GM23338 (cell line): ENCODE measurements at regions not wholly inside any gene's neighbourhood (a gene's known extent, or its start where the extent isn't known, plus 50 kb on each side); places are given as distances from the start of the nearest gene placed in this dataset.
"Not testable (repeated sequence)": the region's sequence is repeated elsewhere in the genome, so short reads cannot be mapped to it uniquely, and the experiment has no call there.

Experiments
- ATAC-seq: fragments of 200-7000 bp; cut with Tn5 transposase; 3 replicates; pipeline ENCODE4 v1.9.1; 2020
- DNase-seq: peaks from one replicate; pipeline ENCODE4 v3.0.0-alpha.2; 2015; ENCODE audit warnings: low spot score
- H2AFZ ChIP-seq: fragments of 200-600 bp; sonication (generic); 2 replicates; pipeline ENCODE4 v1.8.0; 2016; ENCODE audit warnings: antibody characterized with exemption, mild to moderate bottlenecking, moderate library complexity
- H3F3A ChIP-seq: fragments of 200-600 bp; sonication (generic); replicated peaks from 2 replicates; pipeline ENCODE4 v1.8.0; 2017; ENCODE audit warnings: antibody characterized with exemption, mixed run types, low read depth
- H3K27ac ChIP-seq: fragments of 200-600 bp; sonication (generic); 2 replicates; pipeline ENCODE4 v1.6.1; 2016; ENCODE audit warnings: low read depth
- H3K27me3 ChIP-seq: fragments of 200-600 bp; sonication (generic); 2 replicates; pipeline ENCODE4 v1.8.0; 2016; ENCODE audit warnings: mild to moderate bottlenecking, mixed run types, moderate library complexity; ENCODE audit not compliant: insufficient read depth
- H3K36me3 ChIP-seq: fragments of 200-600 bp; sonication (generic); 2 replicates; pipeline ENCODE4 v1.8.0; 2016; ENCODE audit warnings: mild to moderate bottlenecking; ENCODE audit not compliant: insufficient read depth
- H3K4me1 ChIP-seq: fragments of 200-600 bp; sonication (generic); 2 replicates; pipeline ENCODE4 v1.8.0; 2016; ENCODE audit warnings: mild to moderate bottlenecking, moderate library complexity; ENCODE audit not compliant: insufficient read depth
- H3K4me2 ChIP-seq: fragments of 200-600 bp; sonication (generic); 2 replicates; pipeline ENCODE4 v1.7.1; 2017; ENCODE audit warnings: mixed run types
- H3K4me3 ChIP-seq: fragments of 200-600 bp; sonication (generic); 2 replicates; pipeline ENCODE4 v1.6.1; 2016; ENCODE audit warnings: mixed run types
- H3K79me2 ChIP-seq: fragments of 200-600 bp; sonication (generic); replicated peaks from 2 replicates; pipeline ENCODE4 v1.8.0; 2017; ENCODE audit warnings: mild to moderate bottlenecking; ENCODE audit not compliant: insufficient read depth
- H3K9me2 ChIP-seq: fragments of 200-600 bp; sonication (generic); 2 replicates; pipeline ENCODE4 v1.8.0; 2017; ENCODE audit not compliant: insufficient read depth
- H4K20me1 ChIP-seq: fragments of 200-600 bp; sonication (generic); replicated peaks from 2 replicates; pipeline ENCODE4 v1.8.0; 2017; ENCODE audit warnings: mild to moderate bottlenecking; ENCODE audit not compliant: insufficient read depth
- H3K27ac Mint-ChIP-seq: 2 replicates; pipeline ENCODE4 v1.8.0; 2020; ENCODE audit warnings: inconsistent platforms, mild to moderate bottlenecking, moderate library complexity, mixed read lengths
- H3K27me3 Mint-ChIP-seq: 3 replicates; pipeline ENCODE4 v1.8.0; 2022; ENCODE audit warnings: low read depth, mild to moderate bottlenecking, moderate library complexity, mixed read lengths, inconsistent platforms; ENCODE audit not compliant: insufficient read depth, poor library complexity
- H3K36me3 Mint-ChIP-seq: 3 replicates; pipeline ENCODE4 v1.8.0; 2021; ENCODE audit warnings: low read depth, mild to moderate bottlenecking, inconsistent platforms, moderate library complexity, mixed read lengths
- H3K4me1 Mint-ChIP-seq: 3 replicates; pipeline ENCODE4 v1.8.0; 2020; ENCODE audit warnings: mild to moderate bottlenecking, inconsistent platforms, mixed read lengths
- H3K4me3 Mint-ChIP-seq: 3 replicates; pipeline ENCODE4 v1.8.0; 2021; ENCODE audit warnings: moderate library complexity, mild to moderate bottlenecking, inconsistent platforms, mixed read lengths
- H3K9me3 Mint-ChIP-seq: 3 replicates; pipeline ENCODE4 v1.8.0; 2020; ENCODE audit warnings: moderate library complexity, mild to moderate bottlenecking, inconsistent platforms, mixed read lengths
- CREB1 ChIP-seq: fragments of 250-450 bp; sonication (Bioruptor Pico); IDR thresholded peaks from 2 replicates; pipeline ENCODE4 v1.5.0; 2020; ENCODE audit warnings: low read depth, mild to moderate bottlenecking, moderate library complexity
- EZH2 ChIP-seq: fragments of 200-600 bp; sonication (generic); IDR thresholded peaks from one replicate; pipeline ENCODE4 v1.8.0; 2017; ENCODE audit warnings: antibody characterized with exemption, mild to moderate bottlenecking, low read depth; ENCODE audit not compliant: unreplicated experiment
- EZH2phosphoT487 ChIP-seq: fragments of 200-600 bp; sonication (generic); IDR thresholded peaks from one replicate; pipeline ENCODE4 v1.8.1; 2018; ENCODE audit warnings: antibody characterized with exemption; ENCODE audit not compliant: unreplicated experiment
- JUNB ChIP-seq: IDR thresholded peaks from one replicate; pipeline ENCODE4 v1.6.1; 2016; ENCODE audit warnings: antibody characterized with exemption; ENCODE audit not compliant: unreplicated experiment
- POLR2AphosphoS5 ChIP-seq: IDR thresholded peaks from 2 replicates; pipeline ENCODE4 v1.6.1; 2016; ENCODE audit warnings: antibody characterized with exemption, low read depth
- STAT1 ChIP-seq: IDR thresholded peaks from one replicate; pipeline ENCODE4 v1.6.1; 2016; ENCODE audit warnings: antibody characterized with exemption; ENCODE audit not compliant: unreplicated experiment
- ZNF114 ChIP-seq: fragments of 250-450 bp; sonication (Bioruptor Pico); IDR thresholded peaks from 2 replicates; pipeline ENCODE4 v1.5.0; 2020; ENCODE audit warnings: mild to moderate bottlenecking, moderate library complexity
- ZNF331 ChIP-seq: fragments of 250-450 bp; sonication (Bioruptor Pico); IDR thresholded peaks from 2 replicates; pipeline ENCODE4 v1.5.0; 2020; ENCODE audit warnings: low read depth, mild to moderate bottlenecking, moderate library complexity
- TF ChIP-seq, protein P1 (sequence below): IDR thresholded peaks from one replicate; pipeline ENCODE4 v1.6.1; 2018; ENCODE audit warnings: antibody characterized with exemption; ENCODE audit not compliant: unreplicated experiment
- TF ChIP-seq, protein P2 (sequence below): IDR thresholded peaks from 2 replicates; pipeline ENCODE4 v1.6.1; 2016; ENCODE audit warnings: antibody characterized with exemption
- TF ChIP-seq, protein P3 (sequence below), 2 experiments: fragments of 200-600 bp in 1 of 2; sonication (generic) in 1 of 2; conservative IDR thresholded peaks; 2 replicates each; pipeline versions ENCODE4 v1.5.1 to v1.6.1; 2016 to 2017; ENCODE audit warnings: antibody characterized with exemption in 2 of 2, low read depth in 2 of 2, mild to moderate bottlenecking in 2 of 2, moderate library complexity in 1 of 2

DNA sequence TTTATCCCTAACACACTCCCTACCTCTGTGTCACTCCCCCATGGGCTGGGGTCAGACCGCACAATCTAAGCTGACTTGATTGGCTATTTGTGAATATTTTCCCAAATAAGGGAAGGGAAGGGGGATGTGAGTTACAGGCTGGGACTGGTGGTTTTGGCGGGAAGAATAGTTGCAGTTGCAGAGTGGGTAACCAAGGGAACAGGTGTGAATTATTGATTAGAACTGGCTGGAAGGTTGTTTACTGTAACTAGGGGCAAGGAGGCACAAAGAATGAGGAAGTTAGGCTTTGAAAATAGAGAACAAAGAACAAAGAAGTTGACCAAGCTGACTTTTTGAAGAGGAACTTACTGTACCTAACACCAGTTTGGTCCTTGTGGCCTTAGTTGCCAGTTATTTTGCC is 88.0 kb upstream of the XAGE2 start (continued):
- no peak for TF ChIP-seq EZH2
- no peak for TF ChIP-seq CREB1
- no peak for TF ChIP-seq STAT1
- no peak for TF ChIP-seq ZNF331 (CRISPR knock-in tag)
- TF ChIP-seq, protein P1, sequence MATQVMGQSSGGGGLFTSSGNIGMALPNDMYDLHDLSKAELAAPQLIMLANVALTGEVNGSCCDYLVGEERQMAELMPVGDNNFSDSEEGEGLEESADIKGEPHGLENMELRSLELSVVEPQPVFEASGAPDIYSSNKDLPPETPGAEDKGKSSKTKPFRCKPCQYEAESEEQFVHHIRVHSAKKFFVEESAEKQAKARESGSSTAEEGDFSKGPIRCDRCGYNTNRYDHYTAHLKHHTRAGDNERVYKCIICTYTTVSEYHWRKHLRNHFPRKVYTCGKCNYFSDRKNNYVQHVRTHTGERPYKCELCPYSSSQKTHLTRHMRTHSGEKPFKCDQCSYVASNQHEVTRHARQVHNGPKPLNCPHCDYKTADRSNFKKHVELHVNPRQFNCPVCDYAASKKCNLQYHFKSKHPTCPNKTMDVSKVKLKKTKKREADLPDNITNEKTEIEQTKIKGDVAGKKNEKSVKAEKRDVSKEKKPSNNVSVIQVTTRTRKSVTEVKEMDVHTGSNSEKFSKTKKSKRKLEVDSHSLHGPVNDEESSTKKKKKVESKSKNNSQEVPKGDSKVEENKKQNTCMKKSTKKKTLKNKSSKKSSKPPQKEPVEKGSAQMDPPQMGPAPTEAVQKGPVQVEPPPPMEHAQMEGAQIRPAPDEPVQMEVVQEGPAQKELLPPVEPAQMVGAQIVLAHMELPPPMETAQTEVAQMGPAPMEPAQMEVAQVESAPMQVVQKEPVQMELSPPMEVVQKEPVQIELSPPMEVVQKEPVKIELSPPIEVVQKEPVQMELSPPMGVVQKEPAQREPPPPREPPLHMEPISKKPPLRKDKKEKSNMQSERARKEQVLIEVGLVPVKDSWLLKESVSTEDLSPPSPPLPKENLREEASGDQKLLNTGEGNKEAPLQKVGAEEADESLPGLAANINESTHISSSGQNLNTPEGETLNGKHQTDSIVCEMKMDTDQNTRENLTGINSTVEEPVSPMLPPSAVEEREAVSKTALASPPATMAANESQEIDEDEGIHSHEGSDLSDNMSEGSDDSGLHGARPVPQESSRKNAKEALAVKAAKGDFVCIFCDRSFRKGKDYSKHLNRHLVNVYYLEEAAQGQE = no peak
- TF ChIP-seq EZH2phosphoT487 = no peak
- TF ChIP-seq, protein P2, sequence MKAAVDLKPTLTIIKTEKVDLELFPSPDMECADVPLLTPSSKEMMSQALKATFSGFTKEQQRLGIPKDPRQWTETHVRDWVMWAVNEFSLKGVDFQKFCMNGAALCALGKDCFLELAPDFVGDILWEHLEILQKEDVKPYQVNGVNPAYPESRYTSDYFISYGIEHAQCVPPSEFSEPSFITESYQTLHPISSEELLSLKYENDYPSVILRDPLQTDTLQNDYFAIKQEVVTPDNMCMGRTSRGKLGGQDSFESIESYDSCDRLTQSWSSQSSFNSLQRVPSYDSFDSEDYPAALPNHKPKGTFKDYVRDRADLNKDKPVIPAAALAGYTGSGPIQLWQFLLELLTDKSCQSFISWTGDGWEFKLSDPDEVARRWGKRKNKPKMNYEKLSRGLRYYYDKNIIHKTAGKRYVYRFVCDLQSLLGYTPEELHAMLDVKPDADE = no peak

DNA sequence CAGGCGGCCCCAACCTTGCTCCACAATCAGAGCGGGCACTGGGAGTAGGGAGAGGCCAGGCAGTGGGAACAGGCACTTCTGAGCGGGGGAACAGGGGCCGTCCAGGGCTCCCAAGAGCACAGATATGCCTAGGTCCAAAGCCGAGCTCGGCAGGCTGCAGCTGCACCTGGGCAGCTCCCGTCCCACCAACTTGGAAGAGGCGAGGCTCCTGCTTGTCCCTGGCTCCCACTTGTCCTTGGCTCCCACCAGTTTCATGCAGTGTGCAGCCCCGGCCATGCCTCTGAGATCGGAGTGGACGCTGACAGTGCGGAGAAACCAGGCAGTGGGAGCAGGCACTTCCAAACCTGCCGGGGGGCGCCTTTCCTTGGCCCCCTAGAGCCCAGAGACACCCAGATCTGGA is 84.0 kb upstream of the XAGE2 start:
- H3K36me3 Mint-ChIP-seq = peaks cover 10% of the 10 kb centered on the region
- H4K20me1 ChIP-seq = no peaks in the 10 kb centered on the region
- ATAC-seq (no peak), DNase-seq (no peak)
- no peaks in the 10 kb centered on the region for H3K9me2 ChIP-seq
- H3K4me1 Mint-ChIP-seq = peaks cover 5% of the 10 kb centered on the region
- H3K4me3 ChIP-seq = no peak overlapping the region
- no peaks in the 10 kb centered on the region for H3K79me2 ChIP-seq
- TF ChIP-seq, protein P2 = no peak
- TF ChIP-seq, protein P1 = no peak
- no peak for TF ChIP-seq STAT1
- no peak for TF ChIP-seq ZNF331 (CRISPR knock-in tag)
- no peak for TF ChIP-seq EZH2
- TF ChIP-seq ZNF114 (CRISPR knock-in tag) = no peak
- TF ChIP-seq JUNB = no peak
- TF ChIP-seq, protein P3, sequence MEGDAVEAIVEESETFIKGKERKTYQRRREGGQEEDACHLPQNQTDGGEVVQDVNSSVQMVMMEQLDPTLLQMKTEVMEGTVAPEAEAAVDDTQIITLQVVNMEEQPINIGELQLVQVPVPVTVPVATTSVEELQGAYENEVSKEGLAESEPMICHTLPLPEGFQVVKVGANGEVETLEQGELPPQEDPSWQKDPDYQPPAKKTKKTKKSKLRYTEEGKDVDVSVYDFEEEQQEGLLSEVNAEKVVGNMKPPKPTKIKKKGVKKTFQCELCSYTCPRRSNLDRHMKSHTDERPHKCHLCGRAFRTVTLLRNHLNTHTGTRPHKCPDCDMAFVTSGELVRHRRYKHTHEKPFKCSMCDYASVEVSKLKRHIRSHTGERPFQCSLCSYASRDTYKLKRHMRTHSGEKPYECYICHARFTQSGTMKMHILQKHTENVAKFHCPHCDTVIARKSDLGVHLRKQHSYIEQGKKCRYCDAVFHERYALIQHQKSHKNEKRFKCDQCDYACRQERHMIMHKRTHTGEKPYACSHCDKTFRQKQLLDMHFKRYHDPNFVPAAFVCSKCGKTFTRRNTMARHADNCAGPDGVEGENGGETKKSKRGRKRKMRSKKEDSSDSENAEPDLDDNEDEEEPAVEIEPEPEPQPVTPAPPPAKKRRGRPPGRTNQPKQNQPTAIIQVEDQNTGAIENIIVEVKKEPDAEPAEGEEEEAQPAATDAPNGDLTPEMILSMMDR (conservative IDR thresholded peaks at IDR 0.05; ENCODE audit: low read depth in 2 of 2) = no peak
- no peak for TF ChIP-seq POLR2AphosphoS5
- H3K9me3 Mint-ChIP-seq = peaks cover 36% of the 10 kb centered on the region
- no peak overlapping the region for H2AFZ ChIP-seq
- H3K36me3 ChIP-seq = no peaks in the 10 kb centered on the region
- no peak overlapping the region for H3K4me2 ChIP-seq
- no peak overlapping the region for H3K4me3 Mint-ChIP-seq
- no peaks in the 10 kb centered on the region for H3F3A ChIP-seq
- H3K27me3 Mint-ChIP-seq = no peaks in the 10 kb centered on the region
- 0 out of 2 replicates have a peak, but pooled peaks cover 4% of the 10 kb centered on the region for H3K4me1 ChIP-seq
- no peaks in the 10 kb centered on the region for H3K27me3 ChIP-seq
- no peak overlapping the region for H3K27ac ChIP-seq
- H3K27ac Mint-ChIP-seq = no peak overlapping the region

DNA sequence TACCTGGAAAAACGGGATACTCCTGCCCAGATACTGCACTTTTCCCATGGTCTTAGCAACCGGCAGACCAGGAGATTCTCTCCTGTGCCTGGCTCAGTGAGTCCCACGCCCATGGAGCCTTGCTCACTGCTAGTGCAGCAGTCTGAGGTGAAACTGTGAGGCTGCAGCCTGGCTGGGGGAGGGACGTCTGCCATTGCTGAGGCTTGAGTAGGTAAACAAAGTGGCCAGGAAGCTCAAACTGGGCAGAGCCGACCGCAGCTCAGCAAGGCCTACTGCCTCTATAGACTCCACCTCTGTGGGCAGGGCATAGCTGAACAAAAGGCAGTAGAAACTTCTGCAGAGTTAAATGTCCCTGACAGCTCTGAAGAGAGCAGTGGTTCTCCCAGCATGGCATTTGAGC is 69.9 kb upstream of the XAGE2 start:
- not testable (repeated sequence) for H3K4me3 Mint-ChIP-seq, H3K4me1 ChIP-seq, H2AFZ ChIP-seq

More for the DNA sequence above, 69.9 kb upstream of the XAGE2 start:
- H3K4me3 ChIP-seq, H3K36me3 ChIP-seq, H3K27me3 ChIP-seq, H3K9me2 ChIP-seq, H3K9me3 Mint-ChIP-seq, H3K4me2 ChIP-seq, H3K36me3 Mint-ChIP-seq, H3K79me2 ChIP-seq, H3K4me1 Mint-ChIP-seq, H3K27ac ChIP-seq, H3K27ac Mint-ChIP-seq, ATAC-seq, H3K27me3 Mint-ChIP-seq, H3F3A ChIP-seq, H4K20me1 ChIP-seq, DNase-seq: not testable (repeated sequence)
